K562 (cell line): ENCODE measurements at regions not wholly inside any gene's neighbourhood (a gene's known extent, or its start where the extent isn't known, plus 50 kb on each side); places are given as distances from the start of the nearest gene placed in this dataset.
"Not testable (repeated sequence)": the region's sequence is repeated elsewhere in the genome, so short reads cannot be mapped to it uniquely, and the experiment has no call there.

Experiments
- ATAC-seq: fragments of 200-7000 bp; cut with Tn5 transposase; 3 replicates; pipeline ENCODE4 v1.9.1; 2020; ENCODE audit warnings: moderate library complexity
- BruUV-seq: library from RNA; stranded (reverse); fragments of 400-500 nt; replicated peaks from 2 replicates; lab custom pipeline; 2021; lab: Mats Ljungman, UMichigan
- CTCF ChIA-PET: fragments of 300-600 bp; formaldehyde crosslinking; extraction: SDS; loops from one replicate; lab custom pipeline; 2021; ENCODE audit warnings: low intra/inter-chr PET ratio; lab: Yijun Ruan, JAX
- POLR2A ChIA-PET: fragments of 300-600, 350-650 bp; sonication (Branson Sonifier 250); formaldehyde crosslinking; extraction: SDS; loops from one replicate; lab custom pipeline; 2021; ENCODE audit warnings: antibody characterized with exemption, inconsistent platforms; lab: Yijun Ruan, JAX
- DNase-seq, 4 experiments: peaks; one replicate each; pipeline versions ENCODE4 v3.0.0 to v3.0.0-alpha.2; 2011 to 2018; ENCODE audit warnings: low spot score in 3 of 4, mixed read lengths in 3 of 4; ENCODE audit errors: extremely low read depth in 1 of 4
- FAIRE-seq: peaks from 2 replicates; lab custom pipeline; 2011; peaks lifted over from hg19 to GRCh38; lab: Jason Lieb, UNC
- H2AFZ ChIP-seq: 2 replicates; pipeline ENCODE4 v1.6.0; 2011; ENCODE audit warnings: low read depth, low read length, control low read depth, inconsistent platforms
- H3K27ac ChIP-seq: fragments of 200-600 bp; 3 replicates; pipeline ENCODE4 v1.8.0; 2011; ENCODE audit warnings: low read depth, mild to moderate bottlenecking, control low read depth, inconsistent platforms, low read length, moderate library complexity, mixed read lengths; ENCODE audit errors: extremely low read depth
- H3K27me3 ChIP-seq, 2 experiments: fragments of 300-600 bp in 1 of 2; 2 replicates in 1 of 2; 3 replicates in 1 of 2; pipeline versions ENCODE4 v1.6.0 to v1.8.0; 2011; ENCODE audit warnings: inconsistent platforms in 2 of 2, low read length in 2 of 2, mild to moderate bottlenecking in 1 of 2, mixed read lengths in 1 of 2, moderate library complexity in 1 of 2; ENCODE audit not compliant: control insufficient read depth in 2 of 2, insufficient read depth in 2 of 2
- H3K36me3 ChIP-seq: fragments of 300-600 bp; 3 replicates; pipeline ENCODE4 v1.8.0; 2011; ENCODE audit warnings: mild to moderate bottlenecking, low read length, inconsistent platforms; ENCODE audit not compliant: control insufficient read depth, insufficient read depth
- H3K4me1 ChIP-seq, 2 experiments: fragments of 200-600 bp in 1 of 2; replicated peaks in 1 of 2; 2 replicates in 1 of 2; 3 replicates in 1 of 2; pipeline versions ENCODE4 v1.5.1 to v1.8.0; 2011; ENCODE audit warnings: inconsistent platforms in 2 of 2, low read length in 2 of 2, mild to moderate bottlenecking in 1 of 2, mixed read lengths in 1 of 2, moderate library complexity in 1 of 2; ENCODE audit not compliant: control insufficient read depth in 2 of 2, insufficient read depth in 2 of 2
- H3K4me2 ChIP-seq: 2 replicates; pipeline ENCODE4 v1.6.1; 2011; ENCODE audit warnings: low read length, control low read depth, inconsistent platforms, mixed read lengths; ENCODE audit not compliant: insufficient read depth
- H3K4me3 ChIP-seq: fragments of 200-600 bp; sonication (generic), shearing (Covaris generic); 2 replicates; pipeline ENCODE4 v1.5.1; 2016; ENCODE audit warnings: control low read depth, inconsistent platforms
- H3K79me2 ChIP-seq: fragments of 200-600 bp; 3 replicates; pipeline ENCODE4 v1.8.0; 2011; ENCODE audit warnings: low read length, inconsistent platforms; ENCODE audit not compliant: control insufficient read depth, insufficient read depth
- H3K9ac ChIP-seq, 2 experiments: 2 replicates each; pipeline versions ENCODE4 v1.6.0 to v1.6.1; 2011; ENCODE audit warnings: low read depth in 2 of 2, low read length in 2 of 2, control low read depth in 1 of 2, inconsistent platforms in 1 of 2, mild to moderate bottlenecking in 1 of 2, mixed read lengths in 1 of 2; ENCODE audit not compliant: insufficient read depth in 1 of 2
- H3K9me1 ChIP-seq: one replicate; pipeline ENCODE4 v1.6.0; 2011; ENCODE audit warnings: inconsistent platforms, mild to moderate bottlenecking, low read length, moderate library complexity; ENCODE audit not compliant: control insufficient read depth, insufficient read depth
- H3K9me3 ChIP-seq: replicated peaks from 2 replicates; pipeline ENCODE4 v1.5.1; 2011; ENCODE audit warnings: low read depth, low read length, inconsistent platforms; ENCODE audit not compliant: control insufficient read depth, insufficient read depth
- H4K20me1 ChIP-seq: replicated peaks from 2 replicates; pipeline ENCODE4 v1.6.1; 2011; ENCODE audit warnings: low read length, inconsistent platforms, mixed read lengths; ENCODE audit not compliant: control insufficient read depth, insufficient read depth
- ATF7 ChIP-seq: fragments of 450-650 bp; IDR thresholded peaks from 2 replicates; pipeline ENCODE4 v1.7.1; 2014; ENCODE audit warnings: mild to moderate bottlenecking, moderate library complexity
- BACH1 ChIP-seq: fragments of 200-800 bp; sonication (Bioruptor generic); IDR thresholded peaks from 2 replicates; pipeline ENCODE4 v1.6.1; 2016; ENCODE audit warnings: missing genetic modification characterization, missing compliant biosample characterization
- CC2D1A ChIP-seq: fragments of 450-650 bp; IDR thresholded peaks from 2 replicates; pipeline ENCODE4 v1.6.1; 2017; ENCODE audit warnings: mild to moderate bottlenecking
- CREM ChIP-seq: IDR thresholded peaks from 2 replicates; pipeline ENCODE4 v1.6.1; 2014; ENCODE audit warnings: antibody characterized with exemption, low read depth
- DACH1 ChIP-seq: fragments of 450-650 bp; IDR thresholded peaks from 2 replicates; pipeline ENCODE4 v1.6.1; 2018; ENCODE audit not compliant: partially characterized antibody
- HES1 ChIP-seq: fragments of 450-650 bp; IDR thresholded peaks from 2 replicates; pipeline ENCODE4 v1.6.1; 2016; ENCODE audit warnings: low read depth, mild to moderate bottlenecking, moderate library complexity
- HMGN3 ChIP-seq: IDR thresholded peaks from 2 replicates; pipeline ENCODE4 v1.6.1; 2011; ENCODE audit warnings: borderline replicate concordance, low read depth, mild to moderate bottlenecking, mixed read lengths, low read length; ENCODE audit not compliant: insufficient read length; ENCODE audit errors: extremely low read depth
- ILF3 ChIP-seq: fragments of 450-650 bp; IDR thresholded peaks from 2 replicates; pipeline ENCODE4 v1.6.1; 2018; ENCODE audit warnings: antibody characterized with exemption, mild to moderate bottlenecking, moderate library complexity, borderline replicate concordance
- MAFF ChIP-seq: IDR thresholded peaks from 2 replicates; pipeline ENCODE4 v1.6.1; 2012; ENCODE audit warnings: low read length, improper control_type of control experiment
- MYNN ChIP-seq, 2 experiments: sonication (generic); formaldehyde crosslinking in 1 of 2; IDR thresholded peaks; 2 replicates each; pipeline versions ENCODE4 v1.5.0 to v1.6.1; 2016 to 2020; ENCODE audit warnings: antibody characterized with exemption in 1 of 2, missing genetic modification reagents in 1 of 2
- NCOA4 ChIP-seq: fragments of 450-650 bp; IDR thresholded peaks from 2 replicates; pipeline ENCODE4 v1.6.1; 2018; ENCODE audit warnings: mild to moderate bottlenecking; ENCODE audit not compliant: partially characterized antibody
- NCOA6 ChIP-seq: fragments of 450-650 bp; IDR thresholded peaks from 2 replicates; pipeline ENCODE4 v1.6.1; 2017; ENCODE audit warnings: mild to moderate bottlenecking
- NFE2L1 ChIP-seq: fragments of 450-650 bp; IDR thresholded peaks from 2 replicates; pipeline ENCODE4 v1.6.1; 2016; ENCODE audit warnings: missing genetic modification characterization, low read depth, mild to moderate bottlenecking, missing compliant biosample characterization, moderate library complexity, borderline replicate concordance
- PHF20 ChIP-seq: fragments of 450-650 bp; IDR thresholded peaks from 2 replicates; pipeline ENCODE4 v1.6.1; 2018; ENCODE audit not compliant: partially characterized antibody
- PKNOX1 ChIP-seq: fragments of 450-650 bp; IDR thresholded peaks from 2 replicates; pipeline ENCODE4 v1.6.1; 2016
- POLR2H ChIP-seq: IDR thresholded peaks from 2 replicates; pipeline ENCODE4 v1.6.1; 2016; ENCODE audit warnings: missing genetic modification characterization, low read depth, mild to moderate bottlenecking, control low read depth, missing compliant biosample characterization, moderate library complexity
- RCOR1 ChIP-seq, 2 experiments: IDR thresholded peaks; 2 replicates each; pipeline ENCODE4 v1.6.1; 2012; ENCODE audit warnings: low read depth in 2 of 2, low read length in 2 of 2, borderline replicate concordance in 1 of 2, improper control_type of control experiment in 1 of 2
- TAF9B ChIP-seq: fragments of 450-650 bp; IDR thresholded peaks from 2 replicates; pipeline ENCODE4 v1.6.1; 2018; ENCODE audit warnings: mild to moderate bottlenecking; ENCODE audit not compliant: partially characterized antibody
- TEAD4 ChIP-seq, 2 experiments: sonication (generic) in 1 of 2; formaldehyde crosslinking in 1 of 2; IDR thresholded peaks; 2 replicates each; pipeline versions ENCODE4 v1.6.1 to v1.8.0; 2012 to 2022; ENCODE audit warnings: borderline replicate concordance in 1 of 2, inconsistent platforms in 1 of 2, low read length in 1 of 2, mild to moderate bottlenecking in 1 of 2, missing genetic modification reagents in 1 of 2
- ZBTB17 ChIP-seq: fragments of 450-650 bp; formaldehyde crosslinking; IDR thresholded peaks from 2 replicates; pipeline ENCODE4 v1.4.0; 2020; ENCODE audit warnings: mild to moderate bottlenecking
- ZNF316 ChIP-seq: fragments of 450-650 bp; IDR thresholded peaks from 2 replicates; pipeline ENCODE4 v1.6.1; 2016
- ZNF41 ChIP-seq: fragments of 250-450 bp; sonication (Bioruptor Pico); conservative IDR thresholded peaks from 2 replicates; pipeline ENCODE4 v1.4.0; 2020; ENCODE audit warnings: mild to moderate bottlenecking
- ZNF589 ChIP-seq: fragments of 200-800 bp; sonication (Bioruptor generic); IDR thresholded peaks from 2 replicates; pipeline ENCODE4 v1.6.1; 2016; ENCODE audit warnings: low read depth, missing genetic modification characterization, missing compliant biosample characterization
- WGBS: fragments of 100-300 bp; shearing (Covaris generic); methylation state at CpG from one replicate; pipeline ENCODE4 v1.1.6; 2016; ENCODE audit warnings: low coverage, mixed read lengths; ENCODE audit not compliant: insufficient coverage; ENCODE audit errors: missing lambda C conversion rate; 5-methylcytosine and 5-hydroxymethylcytosine counted together
- in situ Hi-C: fragments of 300-500 bp; cut with MboI; formaldehyde crosslinking; loops from 4 replicates; pipeline ENCODE4 v1.15.0; 2018; ENCODE audit warnings: inconsistent platforms, mixed read lengths
- intact Hi-C: fragments of 100-400 bp; cut with micrococcal nuclease; formaldehyde crosslinking; loops from 2 replicates; pipeline ENCODE4 v1.14.2; 2022

- BruUV-seq; intact Hi-C loops; POLR2A ChIA-PET; in situ Hi-C loops; CTCF ChIA-PET; H3K9me3 ChIP-seq; FAIRE-seq; H3K4me3 ChIP-seq; H3K27me3 ChIP-seq; H4K20me1 ChIP-seq; H3K36me3 ChIP-seq; H3K9me1 ChIP-seq; H3K79me2 ChIP-seq; TF ChIP-seq TEAD4 (CRISPR knock-in tag; IDR thresholded peaks at IDR 0.05; ENCODE audit: borderline replicate concordance); MYNN (CRISPR knock-in tag; IDR thresholded peaks at IDR 0.05): not testable (repeated sequence)
- Histone ChIP-seq H3K4me2 (peak overlapping the region; percentile 57; the same call in 1 of the 2 replicates), H3K9ac (peak overlapping the region in 1 of 2 experiments; percentile 61; a peak in 1 of 4 replicates), H2AFZ (peak overlapping the region; percentile 44), H3K4me1 (peaks cover 0 to 19% of the 10 kb centered on the region in 2 experiments; a peak in 3 of 5 replicates), H3K27ac (peak overlapping the region; percentile 91)
- DNase-seq = peak; percentile 39 to 83 (median 45)
- peak; percentile 98 for ATAC-seq
- 4% methylated on average over 12 of the region's 15 CpGs for WGBS
- peak; percentile 88 for TF ChIP-seq TEAD4 (IDR thresholded peaks at IDR 0.05; ENCODE audit: low read length)
- peak; percentile 100 for TF ChIP-seq ZNF316
- TF ChIP-seq CC2D1A = peak; percentile 99
- peak; percentile 72 for TF ChIP-seq TAF9B
- TF ChIP-seq ZNF41 (CRISPR knock-in tag) = peak; percentile 36; the same call in 1 of the 2 replicates
- TF ChIP-seq ATF7 = peak; percentile 75
- peak; percentile 49 for TF ChIP-seq DACH1
- TF ChIP-seq NCOA4 = peak; percentile 86
- TF ChIP-seq ILF3 = peak; percentile 64; the same call in 1 of the 2 replicates
- TF ChIP-seq MYNN (IDR thresholded peaks at IDR 0.05) = peak; percentile 59; the same call in 1 of the 2 replicates
- TF ChIP-seq PHF20 = peak; percentile 44
- TF ChIP-seq HMGN3 = peak; percentile 75
- peak; percentile 90 for TF ChIP-seq ZNF589 (CRISPR knock-in tag)
- TF ChIP-seq NFE2L1 (tag) = peak; percentile 97
- TF ChIP-seq PKNOX1 = peak; percentile 65
- TF ChIP-seq HES1 = peak; percentile 88
- peak; percentile 88 for TF ChIP-seq MAFF
- peak; percentile 93 for TF ChIP-seq BACH1 (tag)
- peak; percentile 86 for TF ChIP-seq ZBTB17
- TF ChIP-seq NCOA6 = 0 out of 2 replicates have a peak, but pooled peaks have one; percentile 22
- TF ChIP-seq RCOR1 (IDR thresholded peaks at IDR 0.05; ENCODE audit: borderline replicate concordance in 1 of 2, low read depth in 2 of 2, low read length in 2 of 2) = peak; percentile 59 to 92
- 0 out of 2 replicates have a peak, but pooled peaks have one; percentile 36 for TF ChIP-seq POLR2H (tag)
- TF ChIP-seq CREM = peak; percentile 79
These were observed 189.1 kb downstream of the FOXD4L6 start for GRCh38 chr9:40939201-40939887.
